Astrocyte (in vitro differentiated cells and primary cell): ENCODE measurements at regions not wholly inside any gene's neighbourhood (a gene's known extent, or its start where the extent isn't known, plus 50 kb on each side); places are given as distances from the start of the nearest gene placed in this dataset.

Source experiments
- DNase-seq: peaks from one replicate; pipeline ENCODE4 v3.0.0-alpha.2; 2010; ENCODE audit warnings: low read depth
- FAIRE-seq: peaks from 2 replicates; lab custom pipeline; 2011; peaks lifted over from hg19 to GRCh38; lab: Jason Lieb, UNC
- H2AFZ ChIP-seq: 2 replicates; pipeline ENCODE4 v1.6.0; 2012; ENCODE audit warnings: low read depth, low read length, inconsistent platforms
- H3K27ac ChIP-seq: 2 replicates; pipeline ENCODE4 v1.5.1; 2011; ENCODE audit warnings: low read depth, low read length, inconsistent platforms
- H3K27me3 ChIP-seq: 2 replicates; pipeline ENCODE4 v1.6.0; 2011; ENCODE audit warnings: low read length, inconsistent platforms; ENCODE audit not compliant: insufficient read depth
- H3K36me3 ChIP-seq: 2 replicates; pipeline ENCODE4 v1.5.1; 2011; ENCODE audit warnings: low read length, inconsistent platforms; ENCODE audit not compliant: insufficient read depth
- H3K4me1 ChIP-seq: 2 replicates; pipeline ENCODE4 v1.5.1; 2011; ENCODE audit warnings: low read length, inconsistent platforms; ENCODE audit not compliant: insufficient read depth
- H3K4me2 ChIP-seq: 2 replicates; pipeline ENCODE4 v1.6.0; 2012; ENCODE audit warnings: low read length, inconsistent platforms
- H3K4me3 ChIP-seq: 2 replicates; pipeline ENCODE4 v1.5.1; 2011; ENCODE audit warnings: low read depth, mild to moderate bottlenecking, low read length, inconsistent platforms; ENCODE audit not compliant: insufficient read depth
- H3K79me2 ChIP-seq: 2 replicates; pipeline ENCODE4 v1.6.0; 2012; ENCODE audit warnings: mild to moderate bottlenecking, low read length, inconsistent platforms; ENCODE audit not compliant: insufficient read depth
- H3K9ac ChIP-seq: 2 replicates; pipeline ENCODE4 v1.6.0; 2012; ENCODE audit warnings: mild to moderate bottlenecking, low read length, inconsistent platforms
- H3K9me3 ChIP-seq: 2 replicates; pipeline ENCODE4 v1.5.1; 2012; ENCODE audit warnings: low read depth, mild to moderate bottlenecking, low read length, inconsistent platforms; ENCODE audit not compliant: insufficient read depth
- H4K20me1 ChIP-seq: 2 replicates; pipeline ENCODE4 v1.6.0; 2012; ENCODE audit warnings: low read length, inconsistent platforms; ENCODE audit not compliant: insufficient read depth
- H3K27ac Mint-ChIP-seq: one replicate; pipeline ENCODE4 v1.8.0; 2021; ENCODE audit warnings: mild to moderate bottlenecking, mixed read lengths; ENCODE audit not compliant: unreplicated experiment
- H3K27me3 Mint-ChIP-seq: one replicate; pipeline ENCODE4 v1.8.0; 2021; ENCODE audit warnings: low read depth, mixed read lengths; ENCODE audit not compliant: unreplicated experiment
- H3K36me3 Mint-ChIP-seq: one replicate; pipeline ENCODE4 v1.8.0; 2021; ENCODE audit warnings: low read depth, mixed read lengths; ENCODE audit not compliant: unreplicated experiment
- H3K4me1 Mint-ChIP-seq: one replicate; pipeline ENCODE4 v1.8.0; 2021; ENCODE audit warnings: low read depth, mixed read lengths; ENCODE audit not compliant: unreplicated experiment
- H3K4me3 Mint-ChIP-seq: one replicate; pipeline ENCODE4 v1.8.0; 2021; ENCODE audit warnings: mild to moderate bottlenecking, moderate library complexity, mixed read lengths; ENCODE audit not compliant: unreplicated experiment
- H3K9me3 Mint-ChIP-seq: one replicate; pipeline ENCODE4 v1.8.0; 2021; ENCODE audit warnings: mild to moderate bottlenecking, mixed read lengths; ENCODE audit not compliant: unreplicated experiment
- CTCF ChIP-seq: IDR thresholded peaks from 2 replicates; pipeline ENCODE4 v1.5.1; 2011; ENCODE audit warnings: low read depth, mild to moderate bottlenecking, inconsistent platforms, low read length, moderate library complexity; ENCODE audit not compliant: insufficient read depth
- EZH2 ChIP-seq: IDR thresholded peaks from 2 replicates; pipeline ENCODE4 v1.6.1; 2012; ENCODE audit warnings: mild to moderate bottlenecking, low read length, inconsistent platforms; ENCODE audit not compliant: insufficient read depth

DNA sequence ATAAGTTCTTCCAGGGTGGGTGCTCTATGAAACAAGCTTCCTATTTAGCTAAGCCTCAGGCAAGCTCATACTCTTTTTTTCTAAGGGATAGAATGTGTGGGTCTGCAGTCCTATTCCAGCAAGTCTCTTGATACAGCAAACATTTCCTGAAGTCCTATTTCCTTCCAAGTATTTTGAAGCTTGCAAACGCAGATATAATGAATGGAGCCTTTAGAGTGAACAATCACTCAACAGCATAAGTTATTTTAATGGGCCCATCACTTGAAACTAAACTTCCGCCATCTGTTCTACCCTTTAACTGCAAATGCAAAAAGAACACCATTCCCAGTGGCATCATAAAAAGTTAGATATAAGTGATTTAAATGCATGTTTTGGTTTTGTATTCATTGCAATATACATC lies 108.3 kb upstream of the TAPT1 start:
- H3K4me2 ChIP-seq: no peak overlapping the region
- H3K79me2 ChIP-seq: no peaks in the 10 kb centered on the region
- H3K36me3 ChIP-seq: no peaks in the 10 kb centered on the region
- H3K4me3 ChIP-seq: no peak overlapping the region
- no peak for DNase-seq
- Mint-ChIP-seq H3K36me3 (no peaks in the 10 kb centered on the region), H3K27ac (no peak overlapping the region), H3K9me3 (no peaks in the 10 kb centered on the region), H3K4me1 (peaks cover 9% of the 10 kb centered on the region), H3K27me3 (peaks cover 2% of the 10 kb centered on the region), H3K4me3 (no peak overlapping the region)
- TF ChIP-seq EZH2 (no peak), CTCF (no peak)
- no peaks in the 10 kb centered on the region for H4K20me1 ChIP-seq
- no peak overlapping the region for H2AFZ ChIP-seq
- H3K27ac ChIP-seq: no peak overlapping the region
- no peak for FAIRE-seq
- H3K9me3 ChIP-seq: no peaks in the 10 kb centered on the region
- peaks cover 9% of the 10 kb centered on the region for H3K4me1 ChIP-seq
- no peak overlapping the region for H3K9ac ChIP-seq
- H3K27me3 ChIP-seq: no peaks in the 10 kb centered on the region

GRCh38 chr4:16329797-16330134 lies 103.5 kb upstream of the TAPT1 start:
- Mint-ChIP-seq H3K4me3 (no peak overlapping the region), H3K4me1 (peaks cover 14% of the 10 kb centered on the region), H3K27ac (no peak overlapping the region), H3K27me3 (peaks cover 2% of the 10 kb centered on the region), H3K9me3 (peaks cover 1% of the 10 kb centered on the region), H3K36me3 (no peaks in the 10 kb centered on the region)
- Histone ChIP-seq H3K79me2 (no peaks in the 10 kb centered on the region), H3K9ac (peak overlapping the region; percentile 26), H3K27me3 (no peaks in the 10 kb centered on the region), H4K20me1 (no peaks in the 10 kb centered on the region), H2AFZ (no peak overlapping the region), H3K9me3 (no peaks in the 10 kb centered on the region), H3K27ac (peak overlapping the region; percentile 64), H3K4me1 (peaks cover 18% of the 10 kb centered on the region), H3K4me2 (peak overlapping the region; percentile 71), H3K36me3 (no peaks in the 10 kb centered on the region), H3K4me3 (no peak overlapping the region)
- FAIRE-seq (no peak), DNase-seq (no peak)
- TF ChIP-seq EZH2: no peak
- no peak for TF ChIP-seq CTCF

GRCh38 chr4:16329125-16329796 lies 103.0 kb upstream of the TAPT1 start:
- no peak for TF ChIP-seq EZH2
- TF ChIP-seq CTCF: no peak
- Histone ChIP-seq H3K27me3 (no peaks in the 10 kb centered on the region), H3K9me3 (no peaks in the 10 kb centered on the region), H3K79me2 (no peaks in the 10 kb centered on the region), H2AFZ (peak overlapping the region; percentile 4), H4K20me1 (no peaks in the 10 kb centered on the region), H3K36me3 (no peaks in the 10 kb centered on the region), H3K4me2 (peak overlapping the region; percentile 71), H3K4me1 (peaks cover 18% of the 10 kb centered on the region), H3K27ac (peak overlapping the region; percentile 64), H3K9ac (peak overlapping the region; percentile 26), H3K4me3 (no peak overlapping the region)
- peaks cover 1% of the 10 kb centered on the region for H3K9me3 Mint-ChIP-seq
- H3K4me1 Mint-ChIP-seq: peaks cover 14% of the 10 kb centered on the region
- no peak for FAIRE-seq
- no peak overlapping the region for H3K4me3 Mint-ChIP-seq
- no peak overlapping the region for H3K27ac Mint-ChIP-seq
- peaks cover 4% of the 10 kb centered on the region for H3K27me3 Mint-ChIP-seq
- H3K36me3 Mint-ChIP-seq: no peaks in the 10 kb centered on the region
- DNase-seq: peak; percentile 63
